22Rv1 (cell line): ENCODE measurements at regions not wholly inside any gene's neighbourhood (a gene's known extent, or its start where the extent isn't known, plus 50 kb on each side); places are given as distances from the start of the nearest gene placed in this dataset.

Experiments used
- H3K27ac ChIP-seq: fragments of 450-650 bp; 2 replicates; pipeline ENCODE4 v1.5.1; 2017
- ZFX ChIP-seq: fragments of 450-650 bp; IDR thresholded peaks from 2 replicates; pipeline ENCODE4 v1.6.1; 2017; ENCODE audit warnings: antibody characterized with exemption, borderline replicate concordance
- TF ChIP-seq, protein P1 (sequence below): fragments of 450-650 bp; IDR thresholded peaks from 2 replicates; pipeline ENCODE4 v1.5.1; 2017; ENCODE audit warnings: mild to moderate bottlenecking

DNA sequence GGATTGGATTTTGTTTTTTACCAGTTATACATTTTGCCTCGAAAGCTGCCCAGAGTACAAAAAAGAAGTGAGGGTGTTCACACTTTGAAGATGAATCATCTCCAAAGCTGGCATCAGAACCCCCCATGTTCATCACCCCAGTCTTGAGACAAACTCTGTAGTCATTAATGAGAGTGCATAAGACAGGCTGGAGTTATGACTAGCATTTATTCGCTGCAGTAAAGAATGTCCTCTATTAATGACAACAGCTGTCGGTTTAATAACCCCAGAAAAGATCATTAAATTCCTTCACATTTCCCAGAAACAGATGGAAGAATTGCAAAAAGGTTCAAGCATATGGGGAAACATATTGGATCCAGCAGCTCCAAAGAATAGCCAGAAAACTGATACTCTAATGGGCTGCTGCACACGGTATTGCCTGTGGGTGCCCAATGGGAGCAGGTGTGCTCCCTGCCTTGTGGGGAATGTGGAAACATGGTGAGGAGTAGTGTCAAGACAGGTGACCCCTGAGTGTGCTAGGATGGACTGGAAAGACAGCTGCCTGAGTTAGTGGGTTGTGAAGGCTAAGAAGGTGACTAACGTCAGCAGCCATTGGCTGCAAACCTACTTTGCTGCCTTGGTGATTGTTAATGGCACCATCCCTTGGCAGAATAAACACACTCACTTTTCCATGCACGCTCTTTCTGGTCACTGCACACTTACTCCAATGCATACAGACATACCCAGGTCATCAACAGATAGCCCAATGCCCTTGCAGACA is 81.9 kb downstream of the AIPL1 start:
- H3K27ac ChIP-seq, result no peak overlapping the region
- TF ChIP-seq, protein P1, sequence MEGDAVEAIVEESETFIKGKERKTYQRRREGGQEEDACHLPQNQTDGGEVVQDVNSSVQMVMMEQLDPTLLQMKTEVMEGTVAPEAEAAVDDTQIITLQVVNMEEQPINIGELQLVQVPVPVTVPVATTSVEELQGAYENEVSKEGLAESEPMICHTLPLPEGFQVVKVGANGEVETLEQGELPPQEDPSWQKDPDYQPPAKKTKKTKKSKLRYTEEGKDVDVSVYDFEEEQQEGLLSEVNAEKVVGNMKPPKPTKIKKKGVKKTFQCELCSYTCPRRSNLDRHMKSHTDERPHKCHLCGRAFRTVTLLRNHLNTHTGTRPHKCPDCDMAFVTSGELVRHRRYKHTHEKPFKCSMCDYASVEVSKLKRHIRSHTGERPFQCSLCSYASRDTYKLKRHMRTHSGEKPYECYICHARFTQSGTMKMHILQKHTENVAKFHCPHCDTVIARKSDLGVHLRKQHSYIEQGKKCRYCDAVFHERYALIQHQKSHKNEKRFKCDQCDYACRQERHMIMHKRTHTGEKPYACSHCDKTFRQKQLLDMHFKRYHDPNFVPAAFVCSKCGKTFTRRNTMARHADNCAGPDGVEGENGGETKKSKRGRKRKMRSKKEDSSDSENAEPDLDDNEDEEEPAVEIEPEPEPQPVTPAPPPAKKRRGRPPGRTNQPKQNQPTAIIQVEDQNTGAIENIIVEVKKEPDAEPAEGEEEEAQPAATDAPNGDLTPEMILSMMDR, result no peak
- no peak for TF ChIP-seq ZFX

DNA sequence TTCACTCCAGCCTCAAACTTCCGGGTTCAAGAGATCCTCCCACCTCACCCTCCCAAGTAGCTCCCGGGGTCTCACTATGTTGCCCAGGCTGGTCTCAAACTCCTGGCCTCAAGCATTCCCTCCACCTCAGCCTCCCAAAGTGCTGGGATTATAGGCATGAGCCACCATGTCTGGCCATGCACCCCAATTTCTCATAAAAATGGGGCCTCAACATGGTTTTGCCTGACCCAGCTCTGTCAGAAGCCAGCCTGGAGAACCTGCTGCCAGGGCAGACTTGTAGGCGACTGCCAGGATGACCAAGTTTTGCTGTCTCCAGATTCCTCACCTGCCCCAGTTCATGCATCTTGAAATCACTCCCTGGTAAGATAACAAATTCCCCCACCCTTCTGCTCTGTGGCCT is 82.9 kb downstream of the AIPL1 start:
- no peak for TF ChIP-seq ZFX
- TF ChIP-seq, protein P1, result no peak
- H3K27ac ChIP-seq, result no peak overlapping the region

DNA sequence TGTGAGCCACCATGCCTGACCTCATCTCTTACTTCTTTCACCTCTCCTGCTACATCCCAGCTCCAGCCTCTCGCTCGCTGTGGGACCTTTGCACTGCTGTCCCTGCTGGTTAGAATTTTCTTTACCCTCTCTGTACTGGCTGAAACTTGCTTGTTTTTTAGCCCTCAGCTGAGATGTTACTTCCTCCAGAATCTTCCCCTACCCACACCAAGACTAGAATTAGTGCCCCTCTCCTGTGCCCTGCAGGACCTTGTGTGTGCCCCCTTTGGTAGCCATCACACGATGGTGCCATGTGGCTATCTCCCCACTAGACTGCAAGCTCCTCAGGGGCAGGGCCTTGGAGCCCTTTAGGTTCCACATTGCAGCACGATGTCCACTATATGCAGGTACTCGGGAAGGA is 84.1 kb downstream of the AIPL1 start:
- no peak for TF ChIP-seq ZFX
- TF ChIP-seq, protein P1, result no peak
- H3K27ac ChIP-seq, result no peak overlapping the region

- TF ChIP-seq ZFX, result no peak
- TF ChIP-seq, protein P1, result no peak
- no peak overlapping the region for H3K27ac ChIP-seq
Measured at GRCh38 chr17:6348891-6349290, 86.0 kb downstream of the AIPL1 start.

- TF ChIP-seq, protein P1, result no peak
- TF ChIP-seq ZFX, result no peak
- H3K27ac ChIP-seq, result no peak overlapping the region
Measured at GRCh38 chr17:6347776-6348175, 87.1 kb downstream of the AIPL1 start.

GRCh38 chr17:6346986-6347385 is 87.9 kb downstream of the AIPL1 start:
- TF ChIP-seq, protein P1, result no peak
- TF ChIP-seq ZFX, result no peak

DNA sequence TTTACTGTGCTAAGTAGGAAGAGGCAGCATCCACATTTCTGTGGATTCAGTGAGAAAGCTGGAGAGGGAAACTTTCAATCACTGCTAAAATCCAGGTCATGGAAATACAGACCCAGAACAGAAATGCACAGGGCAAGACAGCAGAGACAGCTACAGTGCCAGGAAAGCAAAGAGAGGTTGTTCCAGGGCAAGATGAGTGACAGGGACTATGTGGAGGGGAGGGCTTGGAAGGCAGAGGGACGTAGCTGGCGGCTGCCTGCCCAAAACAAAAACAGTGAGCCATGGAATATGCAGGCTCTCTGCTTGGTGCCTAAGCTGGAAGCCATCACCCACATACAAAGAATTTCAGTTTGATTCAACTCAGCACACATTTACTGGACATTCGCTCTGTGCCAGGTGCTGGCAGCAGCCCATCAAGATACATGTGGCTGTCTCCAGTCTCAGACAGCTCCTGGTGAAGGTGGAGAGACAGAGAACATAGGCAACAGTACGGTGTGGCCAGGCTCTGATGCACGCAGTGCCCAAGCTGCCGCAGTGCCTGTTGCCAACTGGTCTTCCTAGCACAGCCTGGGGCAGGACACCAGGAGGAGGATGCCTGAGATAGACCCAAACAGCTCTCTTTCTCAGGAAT is 88.7 kb downstream of the AIPL1 start:
- no peak overlapping the region for H3K27ac ChIP-seq
- TF ChIP-seq, protein P1, result no peak
- TF ChIP-seq ZFX, result no peak

More at GRCh38 chr17:6346986-6347385, 87.9 kb downstream of the AIPL1 start:
- no peak overlapping the region for H3K27ac ChIP-seq
